ENCODE measurements at regions not wholly inside any gene's neighbourhood (a gene's known extent, or its start where the extent isn't known, plus 50 kb on each side); places are given as distances from the start of the nearest gene placed in this dataset.

DNA sequence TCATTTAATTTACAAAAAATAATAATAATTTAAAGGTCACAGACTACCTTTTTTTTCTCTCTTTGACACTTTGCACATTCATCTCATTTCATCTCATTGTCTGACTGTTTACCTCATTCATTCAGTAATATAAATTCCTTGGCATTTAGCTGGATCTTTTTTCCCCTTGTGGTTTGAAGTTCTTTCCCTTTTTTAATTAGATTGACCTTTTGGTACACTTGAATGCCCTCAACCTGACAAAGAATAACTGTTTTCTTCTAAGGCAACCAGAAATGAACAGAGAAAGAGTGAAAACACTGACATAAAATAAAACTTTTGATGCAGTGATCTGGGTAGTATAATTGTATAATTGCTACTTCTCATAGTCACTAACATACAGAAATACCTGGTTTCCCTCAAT lies 774.9 kb upstream of the NOVA1 start:
- DNase-seq (ENCODE audit: low read depth), result peak; percentile 73

DNA sequence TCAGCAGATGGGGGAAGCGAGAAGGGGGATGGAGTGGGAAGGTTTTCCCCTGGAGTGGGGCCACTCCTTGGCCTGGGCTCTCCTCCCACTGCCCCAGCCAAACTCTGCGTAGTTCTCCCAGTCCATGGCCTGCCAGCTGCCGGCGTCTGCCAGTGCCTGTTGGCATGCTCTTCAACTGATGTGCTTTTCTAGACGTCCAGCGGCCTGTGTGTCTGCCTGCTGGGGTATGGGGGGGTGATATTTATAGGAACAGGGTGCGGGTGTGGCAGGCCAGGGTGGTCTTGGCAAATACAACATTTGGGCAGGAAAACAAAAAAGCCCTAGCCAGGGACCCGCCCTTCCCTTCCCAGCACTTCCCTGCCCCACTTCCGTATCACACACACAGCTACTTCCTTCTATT lies 786.3 kb upstream of the NOVA1 start:
- DNase-seq (ENCODE audit: low read depth), result no peak

DNA sequence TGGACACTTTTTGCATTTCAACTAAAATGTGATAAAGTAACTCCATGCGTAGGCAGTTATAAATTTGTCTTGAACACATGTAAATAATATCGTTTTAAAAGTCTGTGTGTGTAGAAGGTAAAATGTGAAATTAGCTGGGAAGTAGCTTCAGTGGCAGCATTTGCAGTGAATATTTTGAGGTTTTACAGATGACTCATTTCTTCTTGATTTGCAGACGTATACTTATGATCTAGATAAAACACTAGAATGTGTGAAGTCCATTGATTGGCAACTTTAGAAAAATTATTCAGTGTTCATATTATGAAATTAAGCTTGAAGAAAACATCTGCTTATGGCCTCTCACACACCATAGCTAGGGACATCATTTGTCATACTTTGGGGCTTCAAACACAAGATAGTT lies 788.6 kb upstream of the NOVA1 start:
- DNase-seq (ENCODE audit: low read depth), result no peak

- DNase-seq (ENCODE audit: low read depth), result peak; percentile 8
Observed at GRCh38 chr14:27387463-27387862, 789.6 kb upstream of the NOVA1 start.

DNA sequence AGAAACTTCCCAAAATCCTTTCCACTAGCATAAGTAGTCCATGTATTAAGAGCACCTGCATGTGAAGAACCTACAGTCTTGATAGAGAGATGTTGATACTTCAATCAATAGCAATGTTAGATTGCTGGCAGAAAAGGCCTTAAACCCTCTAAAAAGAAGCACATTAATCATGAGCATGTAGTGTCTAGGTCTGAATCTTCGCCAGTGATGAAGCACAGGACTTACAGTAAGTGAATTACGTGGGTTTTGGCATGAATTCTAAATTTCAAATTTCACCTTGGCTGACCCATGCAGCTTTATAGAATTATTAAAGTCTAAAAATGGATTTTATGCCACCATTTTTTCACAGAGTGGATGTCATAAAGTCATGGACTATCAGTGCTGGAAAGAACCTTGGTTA lies 791.6 kb upstream of the NOVA1 start:
- no peak for DNase-seq (ENCODE audit: low read depth)

- DNase-seq (ENCODE audit: low read depth), result no peak
Observed at GRCh38 chr14:27390155-27390554, 792.3 kb upstream of the NOVA1 start.

DNA sequence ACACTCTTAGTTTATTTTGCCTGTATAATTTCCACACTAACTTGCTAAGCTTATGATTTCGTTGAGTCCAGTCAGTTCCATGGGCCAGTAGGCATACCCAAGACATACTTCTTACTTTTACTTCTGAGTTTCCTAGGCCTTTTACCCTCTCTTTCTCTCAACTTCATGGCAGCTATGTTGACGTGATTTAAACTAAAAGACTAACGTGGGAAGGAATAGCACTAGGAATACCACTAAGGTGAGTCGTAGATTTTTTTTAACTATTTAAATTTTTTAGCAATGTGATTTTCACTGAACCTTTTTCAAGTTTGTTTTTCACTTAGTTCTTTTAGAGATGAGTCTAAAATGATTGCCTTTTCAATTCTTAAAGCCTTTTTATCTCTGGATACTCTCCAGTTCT lies 793.5 kb upstream of the NOVA1 start:
- DNase-seq (ENCODE audit: low read depth), result peak; percentile 29

DNA sequence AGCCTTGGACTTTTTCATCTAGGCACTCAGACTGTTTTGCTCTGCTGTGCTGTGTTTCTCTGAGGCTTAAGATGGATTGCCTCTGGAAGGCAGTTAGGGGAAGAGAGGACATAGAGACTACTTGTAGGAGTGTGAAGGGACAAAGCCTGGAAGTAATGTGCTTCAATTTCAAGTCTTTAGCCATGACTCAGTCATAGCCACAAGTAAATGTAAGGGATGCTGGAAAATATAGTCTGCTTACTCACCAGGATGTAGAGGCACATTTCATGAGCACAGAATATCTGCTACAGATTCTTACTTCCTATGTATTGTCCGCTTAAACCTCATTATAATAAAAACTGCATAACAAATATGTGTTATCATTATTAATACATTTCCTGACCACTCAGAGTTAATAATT lies 794.3 kb upstream of the NOVA1 start:
- DNase-seq (ENCODE audit: low read depth), result peak; percentile 62

DNA sequence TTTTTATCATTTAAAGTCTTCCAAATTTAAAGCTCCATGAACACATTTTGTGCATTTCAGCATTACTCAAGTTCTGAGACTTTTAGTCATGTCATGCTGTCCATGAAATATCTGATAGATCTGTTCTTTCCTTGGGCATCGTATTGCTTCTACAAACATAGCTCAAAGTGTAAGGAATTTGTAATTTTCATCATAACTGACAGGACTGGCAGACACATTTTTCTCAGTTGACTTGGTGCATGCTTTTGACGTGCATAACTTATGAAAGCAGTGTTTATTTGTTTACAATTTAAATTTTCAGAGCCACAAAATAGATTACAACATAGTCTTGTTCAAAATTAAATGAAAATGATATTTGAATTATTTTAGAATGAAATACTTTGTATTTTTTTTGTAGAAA lies 812.1 kb upstream of the NOVA1 start:
- no peak for DNase-seq (ENCODE audit: low read depth)

DNA sequence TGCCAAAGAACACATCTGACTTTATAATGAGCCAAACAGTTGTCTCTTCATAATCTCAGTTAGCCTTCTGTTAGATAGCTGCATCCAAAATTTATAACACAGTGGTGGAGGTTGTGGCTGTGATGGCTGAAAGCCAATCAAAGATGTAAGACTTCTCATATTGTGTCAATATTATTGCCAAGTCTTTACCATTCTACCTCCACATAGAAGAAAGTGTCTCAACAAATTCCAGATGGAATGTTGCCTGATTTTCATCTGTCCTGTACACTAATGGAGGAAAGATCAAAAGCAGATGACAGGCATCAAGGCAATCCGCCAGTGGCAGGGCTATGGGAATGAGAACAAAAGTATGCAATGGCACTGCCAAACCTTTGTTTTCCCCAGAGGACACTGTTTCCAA lies 813.1 kb upstream of the NOVA1 start:
- no peak for DNase-seq (ENCODE audit: low read depth)

GRCh38 chr14:27427796-27428195 lies 830.0 kb upstream of the NOVA1 start:
- DNase-seq (ENCODE audit: low read depth), result peak; percentile 87

- DNase-seq (ENCODE audit: low read depth), result no peak
Observed at GRCh38 chr14:27435923-27436670, 838.3 kb upstream of the NOVA1 start.

DNA sequence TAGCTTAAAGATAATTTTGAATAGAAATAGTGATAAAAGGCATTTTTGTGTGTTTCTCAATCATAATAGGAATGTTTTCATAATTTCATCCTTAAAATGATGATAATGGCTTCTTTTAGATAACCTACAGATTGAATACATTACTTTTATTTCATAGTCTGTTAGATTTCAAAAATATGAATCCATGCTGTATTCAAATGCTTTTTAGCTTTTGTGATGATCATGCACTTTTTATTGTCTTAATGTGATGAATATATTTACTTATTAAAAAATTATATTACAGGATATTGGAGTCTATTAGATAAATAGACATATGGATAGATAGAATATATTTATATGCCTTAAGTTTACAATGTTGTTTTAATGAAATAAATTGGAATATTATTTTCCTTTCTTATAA lies 886.8 kb upstream of the NOVA1 start:
- DNase-seq (ENCODE audit: low read depth), result no peak

- DNase-seq (ENCODE audit: low read depth), result no peak
Observed at GRCh38 chr14:27485193-27485592, 887.4 kb upstream of the NOVA1 start.

DNA sequence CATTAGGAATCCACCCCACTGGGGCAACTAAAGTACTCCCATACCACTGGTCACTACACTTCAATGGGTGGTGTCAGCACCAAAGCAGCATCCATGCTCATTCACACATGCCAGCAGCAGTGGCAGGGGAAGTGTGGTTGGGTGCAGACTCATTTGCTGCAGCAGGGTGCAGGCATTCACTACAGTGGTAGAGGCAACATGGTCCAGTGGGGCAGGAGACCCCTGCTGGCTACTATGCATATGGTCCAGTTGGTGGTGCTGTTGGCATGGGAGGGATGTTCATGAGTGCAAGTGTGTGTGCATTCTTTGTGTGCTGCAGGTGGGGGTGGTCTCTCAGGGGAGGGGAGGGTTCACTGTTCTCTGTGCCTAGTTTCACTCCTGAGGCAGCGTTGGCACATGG lies 908.4 kb upstream of the NOVA1 start:
- no peak for DNase-seq (ENCODE audit: low read depth)

DNA sequence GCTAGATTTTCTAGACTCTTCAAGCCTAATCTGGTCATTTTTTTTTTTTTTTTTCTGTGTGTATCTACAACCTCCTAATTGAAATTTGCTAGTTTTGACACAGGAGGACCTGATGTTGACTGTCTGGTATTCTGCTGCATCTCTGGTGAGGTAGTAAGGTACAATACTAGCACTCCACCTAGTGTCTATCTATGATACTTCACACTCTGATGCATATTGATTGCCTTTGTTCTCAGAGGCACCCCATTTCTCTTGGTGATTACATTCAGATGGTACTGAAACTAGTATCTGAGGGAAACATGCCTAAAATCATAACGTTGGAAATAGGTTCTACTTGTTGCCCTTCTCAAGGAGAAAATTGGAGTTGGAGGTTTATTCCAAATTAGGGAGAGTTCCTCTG lies 930.5 kb upstream of the NOVA1 start:
- DNase-seq (ENCODE audit: low read depth), result peak; percentile 62

DNA sequence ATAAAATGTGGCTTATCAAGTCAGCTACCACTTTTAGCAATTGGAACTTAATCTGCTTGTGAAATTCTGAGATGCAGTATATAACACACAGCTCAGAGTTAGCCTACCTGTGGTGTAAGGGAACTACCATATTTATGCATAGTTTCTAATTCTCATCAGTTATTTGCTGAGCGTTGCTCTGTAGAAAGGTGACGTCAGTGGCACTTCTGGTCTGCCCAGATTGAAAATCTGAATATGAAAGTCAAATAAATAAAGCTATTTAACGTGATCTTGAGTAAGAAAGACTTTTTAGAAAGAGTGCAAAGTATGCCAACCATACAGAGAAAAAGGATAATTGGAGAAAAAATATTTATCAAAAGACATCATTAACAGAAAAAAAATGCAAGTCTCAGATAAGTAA lies 938.9 kb upstream of the NOVA1 start:
- no peak for DNase-seq (ENCODE audit: low read depth)

- no peak for DNase-seq (ENCODE audit: low read depth)
Observed at GRCh38 chr14:27546111-27546510, 948.3 kb upstream of the NOVA1 start.

DNA sequence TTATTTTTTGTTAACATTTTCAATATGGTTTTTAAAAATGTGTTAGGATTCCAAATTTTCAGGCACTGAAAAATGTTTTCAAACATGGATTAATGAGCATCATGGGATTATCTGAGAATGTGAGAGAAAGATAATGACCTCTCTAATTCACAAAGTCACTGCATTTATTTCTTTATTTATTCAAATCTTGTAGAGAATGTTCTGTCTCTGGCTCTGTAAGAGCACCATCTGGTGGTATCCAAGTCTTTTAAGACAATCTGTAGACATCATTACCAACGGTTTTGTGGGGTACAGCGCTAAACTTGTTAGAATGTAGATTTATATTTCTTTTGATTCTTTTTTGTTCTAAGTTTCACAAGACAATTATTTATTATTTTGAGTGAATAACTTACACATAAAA lies 956.0 kb upstream of the NOVA1 start:
- peak; percentile 13 for DNase-seq (ENCODE audit: low read depth)

GRCh38 chr14:27557445-27557844 lies 959.6 kb upstream of the NOVA1 start:
- no peak for DNase-seq (ENCODE audit: low read depth)

DNA sequence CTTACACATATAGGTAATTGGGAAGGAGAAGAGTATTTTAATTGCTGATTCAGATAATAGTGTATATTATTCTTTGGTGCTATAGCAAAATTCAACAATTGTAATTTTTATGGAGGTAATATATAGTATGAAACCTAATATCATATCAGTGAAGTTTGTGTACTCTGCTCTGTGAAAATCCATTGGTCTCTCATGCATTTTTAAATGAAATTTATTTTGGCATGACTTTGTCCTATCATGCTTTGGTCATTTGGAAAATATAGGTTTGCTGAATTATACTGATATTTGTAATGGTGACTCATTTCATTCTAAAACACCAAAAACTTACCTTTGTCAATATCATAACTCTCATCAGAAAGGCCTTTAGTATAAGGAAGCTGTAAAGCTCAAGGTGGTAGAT lies 962.0 kb upstream of the NOVA1 start:
- DNase-seq (ENCODE audit: low read depth), result no peak

DNA sequence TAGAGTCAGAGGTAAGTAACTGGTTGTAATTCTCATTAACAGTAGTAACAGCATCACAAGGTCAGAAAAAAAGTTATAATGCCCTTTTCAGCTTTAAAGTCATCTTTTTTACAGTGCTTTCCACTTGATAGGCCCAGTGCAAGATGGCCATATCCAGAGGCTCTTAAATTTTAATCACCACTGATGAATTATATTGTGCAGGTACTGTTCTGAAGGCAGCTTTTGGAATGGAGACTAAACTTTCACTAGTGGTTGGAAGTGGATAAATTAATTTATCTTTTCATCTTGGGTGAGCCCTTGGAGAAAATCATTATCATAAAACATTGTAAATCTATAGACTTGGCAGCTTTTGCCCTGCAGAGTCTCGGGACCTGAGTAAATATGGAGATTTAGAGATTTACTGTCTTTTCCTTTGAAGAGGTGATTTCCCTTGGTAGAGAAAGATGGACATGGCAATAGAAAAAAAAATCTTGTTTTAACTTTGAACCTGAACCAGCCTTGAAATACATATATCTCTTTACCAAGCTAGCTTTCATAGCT lies 969.1 kb upstream of the NOVA1 start:
- no peak for DNase-seq (ENCODE audit: low read depth)

DNA sequence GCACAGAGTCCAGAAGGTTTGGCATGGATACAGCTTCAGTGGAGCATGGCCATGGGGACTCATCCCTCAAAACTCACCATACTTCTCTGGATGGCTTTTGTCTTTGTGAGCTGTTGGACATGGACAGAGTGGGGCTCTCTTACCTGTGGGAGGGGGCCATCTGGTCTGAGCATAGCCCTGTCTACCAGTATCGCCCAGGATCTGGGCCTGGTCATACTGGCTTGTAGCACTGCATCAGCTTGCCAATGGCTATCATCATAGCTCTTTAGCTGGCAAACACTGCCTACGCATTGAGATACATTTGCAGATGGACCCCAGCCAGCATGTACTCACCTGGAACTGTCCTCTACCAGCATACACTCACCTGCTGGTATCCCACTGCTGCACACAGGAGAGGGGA lies 975.2 kb upstream of the NOVA1 start:
- DNase-seq (ENCODE audit: low read depth), result no peak

DNA sequence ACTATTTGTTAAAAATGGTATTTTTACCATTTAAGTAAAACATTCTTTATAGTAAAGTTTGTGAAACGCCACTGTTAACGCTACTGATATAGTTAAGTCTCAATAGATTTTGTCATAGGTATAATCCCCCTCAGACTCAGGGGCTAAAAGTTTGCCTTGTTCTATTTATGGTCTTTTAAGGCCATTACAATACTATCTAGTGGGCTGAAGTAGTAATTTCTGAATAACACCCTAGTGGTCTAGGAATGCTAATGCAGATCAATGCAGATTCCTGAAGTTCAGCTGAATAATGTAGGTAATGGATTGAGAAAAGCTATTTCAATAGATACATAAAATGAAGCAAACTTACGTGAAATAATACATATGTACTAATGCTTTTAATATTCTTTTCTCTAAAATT lies 989.3 kb upstream of the NOVA1 start:
- DNase-seq (ENCODE audit: low read depth), result no peak

All from renal cortical epithelial cell (primary cell).